HCT116 (cell line): ENCODE measurements at regions not wholly inside any gene's neighbourhood (a gene's known extent, or its start where the extent isn't known, plus 50 kb on each side); places are given as distances from the start of the nearest gene placed in this dataset.

Source experiments
- ATAC-seq: fragments of 200-7000 bp; cut with Tn5 transposase; 2 replicates; pipeline ENCODE4 v1.9.1; 2020; ENCODE audit warnings: mild to moderate bottlenecking, moderate library complexity
- BruUV-seq: library from RNA; stranded (reverse); fragments of 400-500 nt; replicated peaks from 2 replicates; lab custom pipeline; 2021; lab: Mats Ljungman, UMichigan
- CTCF ChIA-PET: fragments of 300-600 bp; sonication (Branson Sonifier 250); formaldehyde crosslinking; loops from one replicate; lab custom pipeline; 2021; ENCODE audit warnings: antibody characterized with exemption; lab: Charles Lee
- POLR2A ChIA-PET: fragments of 300-600, 350-600 bp; sonication (Branson Sonifier 250); formaldehyde crosslinking; loops from one replicate; lab custom pipeline; 2021; ENCODE audit warnings: antibody characterized with exemption; lab: Charles Lee
- RAD21 ChIA-PET, 2 experiments: fragments of 300-600 bp; sonication (Branson Sonifier 250); formaldehyde crosslinking; loops; one replicate each; lab custom pipeline; 2023; ENCODE audit warnings: low total read pairs in 2 of 2; ENCODE audit not compliant: uncharacterized antibody in 2 of 2, unreplicated experiment in 2 of 2, low non-redundant PET in 1 of 2; lab: Charles Lee
- DNase-seq: peaks from one replicate; pipeline ENCODE4 v3.0.0-alpha.2; 2010; ENCODE audit warnings: low read depth, low spot score
- H2AFZ ChIP-seq: fragments of 200-600 bp; shearing (Covaris generic), sonication (generic); 2 replicates; pipeline ENCODE4 v1.6.1; 2017; ENCODE audit warnings: low read depth, mixed run types, mixed read lengths, antibody characterized with exemption, low read length; ENCODE audit not compliant: poor library complexity, severe bottlenecking
- H3K27ac ChIP-seq: 2 replicates; pipeline ENCODE4 v1.5.1; 2012; ENCODE audit warnings: low read depth, low read length
- H3K27me3 ChIP-seq: fragments of 200-600 bp; sonication (generic); 2 replicates; pipeline ENCODE4 v1.6.1; 2016; ENCODE audit warnings: mixed run types, low read length, mixed read lengths; ENCODE audit not compliant: insufficient read depth
- H3K36me3 ChIP-seq, 2 experiments: fragments of 200-500 bp in 1 of 2; fragments of 200-600 bp in 1 of 2; sonication (Bioruptor generic) in 1 of 2; sonication (generic) in 1 of 2; 2 replicates each; pipeline versions ENCODE4 v1.5.1 to v1.6.1; 2014 to 2016; ENCODE audit warnings: low read length in 2 of 2, inconsistent platforms in 1 of 2, mixed read lengths in 1 of 2, mixed run types in 1 of 2; ENCODE audit not compliant: insufficient read depth in 2 of 2, control insufficient read depth in 1 of 2
- H3K4me1 ChIP-seq, 2 experiments: fragments of 200-600 bp in 1 of 2; sonication (generic) in 1 of 2; 2 replicates each; pipeline versions ENCODE4 v1.5.1 to v1.6.1; 2012 to 2017; ENCODE audit warnings: low read length in 2 of 2, inconsistent platforms in 1 of 2, mild to moderate bottlenecking in 1 of 2, mixed read lengths in 1 of 2, mixed run types in 1 of 2, moderate library complexity in 1 of 2; ENCODE audit not compliant: insufficient read depth in 2 of 2, control insufficient read depth in 1 of 2
- H3K4me2 ChIP-seq: fragments of 200-600 bp; sonication (generic); 2 replicates; pipeline ENCODE4 v1.6.1; 2017; ENCODE audit warnings: mixed run types, low read length, mixed read lengths
- H3K4me3 ChIP-seq, 2 experiments: fragments of 200-600 bp in 1 of 2; sonication (generic) in 1 of 2; replicated peaks in 1 of 2; 2 replicates each; pipeline ENCODE4 v1.5.1; 2011 to 2016; ENCODE audit warnings: low read length in 2 of 2, control low read depth in 1 of 2, low read depth in 1 of 2, mild to moderate bottlenecking in 1 of 2, mixed read lengths in 1 of 2, mixed run types in 1 of 2
- H3K79me2 ChIP-seq: fragments of 200-600 bp; sonication (generic); 2 replicates; pipeline ENCODE4 v1.6.1; 2017; ENCODE audit warnings: mild to moderate bottlenecking, mixed run types, low read length, moderate library complexity, mixed read lengths; ENCODE audit not compliant: insufficient read depth
- H3K9ac ChIP-seq: fragments of 200-600 bp; sonication (generic); 2 replicates; pipeline ENCODE4 v1.6.1; 2016; ENCODE audit warnings: low read length, mixed read lengths
- H3K9me2 ChIP-seq: fragments of 200-600 bp; sonication (generic), shearing (Covaris generic); 2 replicates; pipeline ENCODE4 v1.6.1; 2017; ENCODE audit warnings: mixed run types, mild to moderate bottlenecking, moderate library complexity; ENCODE audit not compliant: insufficient read depth
- H3K9me3 ChIP-seq, 2 experiments: fragments of 200-500 bp in 1 of 2; fragments of 200-600 bp in 1 of 2; sonication (Bioruptor generic) in 1 of 2; sonication (generic) in 1 of 2; 2 replicates each; pipeline ENCODE4 v1.6.1; 2014 to 2017; ENCODE audit warnings: low read length in 2 of 2, mixed read lengths in 2 of 2, inconsistent platforms in 1 of 2, low read depth in 1 of 2, mild to moderate bottlenecking in 1 of 2, mixed run types in 1 of 2, moderate library complexity in 1 of 2; ENCODE audit not compliant: control insufficient read depth in 1 of 2, insufficient read depth in 1 of 2
- H4K20me1 ChIP-seq: fragments of 200-600 bp; sonication (generic), shearing (Covaris generic); 2 replicates; pipeline ENCODE4 v1.6.1; 2017; ENCODE audit warnings: mixed run types, mild to moderate bottlenecking, moderate library complexity; ENCODE audit not compliant: insufficient read depth
- CBX3 ChIP-seq: IDR thresholded peaks from 2 replicates; pipeline ENCODE4 v1.6.1; 2012; ENCODE audit warnings: low read depth
- FOSL1 ChIP-seq: IDR thresholded peaks from 2 replicates; pipeline ENCODE4 v1.6.1; 2012; ENCODE audit warnings: low read depth
- JUND ChIP-seq: IDR thresholded peaks from 2 replicates; pipeline ENCODE4 v1.6.1; 2012
- SIN3A ChIP-seq: IDR thresholded peaks from 2 replicates; pipeline ENCODE4 v1.6.1; 2012; ENCODE audit warnings: low read depth
- ZFX ChIP-seq: fragments of 450-650 bp; IDR thresholded peaks from 2 replicates; pipeline ENCODE4 v1.6.1; 2017
- ZNF274 ChIP-seq: fragments of 200-500 bp; sonication (Bioruptor generic); IDR thresholded peaks from 2 replicates; pipeline ENCODE4 v1.6.1; 2014; ENCODE audit warnings: mild to moderate bottlenecking, low read depth, low read length, inconsistent platforms
- intact Hi-C: fragments of 100-400 bp; cut with micrococcal nuclease; formaldehyde crosslinking; loops from 2 replicates; pipeline ENCODE4 v1.10.0; 2022
- TF ChIP-seq, protein P1 (sequence below): IDR thresholded peaks from 2 replicates; pipeline ENCODE4 v1.6.1; 2012
- TF ChIP-seq, protein P2 (sequence below): IDR thresholded peaks from 2 replicates; pipeline ENCODE4 v1.6.1; 2012; ENCODE audit warnings: low read depth

DNA sequence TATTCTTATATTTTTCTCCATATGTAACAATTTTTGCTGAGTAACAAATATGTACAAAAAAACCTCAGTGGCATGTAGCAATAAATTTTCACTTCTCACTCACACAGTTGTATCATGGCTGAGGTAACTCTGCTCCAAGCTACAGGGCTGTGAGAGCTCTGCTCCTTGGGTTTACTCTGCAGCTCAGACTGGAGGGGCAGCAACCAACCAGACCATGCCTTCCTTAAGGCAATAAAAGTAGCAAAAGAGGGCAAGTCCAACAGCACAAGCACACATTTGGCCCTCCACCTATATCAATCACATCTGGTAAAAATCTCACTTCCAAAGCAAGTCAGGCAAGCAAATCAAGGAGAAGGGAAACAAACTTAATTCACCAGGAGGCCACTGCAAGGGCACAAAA lies 102.9 kb downstream of the CRPPA start:
- RAD21 ChIA-PET, result no interaction called here
- DNase-seq (no peak), ATAC-seq (peak; percentile 52)
- no peak overlapping the region for H2AFZ ChIP-seq
- peak overlapping the region; percentile 49 for H3K4me2 ChIP-seq
- no peaks in the 10 kb centered on the region for H3K36me3 ChIP-seq
- intact Hi-C loops, result no loop called here
- no peaks in the 10 kb centered on the region for H3K9me3 ChIP-seq
- no peaks in the 10 kb centered on the region for H3K79me2 ChIP-seq
- no peaks in the 10 kb centered on the region for H3K27me3 ChIP-seq
- TSS peak; percentile 91 for BruUV-seq
- POLR2A ChIA-PET, result no interaction called here
- CTCF ChIA-PET, result no interaction called here
- no peaks in the 10 kb centered on the region for H4K20me1 ChIP-seq
- H3K4me1 ChIP-seq, result peaks cover 19 to 23% of the 10 kb centered on the region in 2 experiments
- 0 out of 4 replicates have a peak overlapping the region, but pooled peaks of 1 of the 2 experiments have one; percentile 16 for H3K4me3 ChIP-seq
- peak overlapping the region; percentile 49; the same call in 1 of the 2 replicates for H3K27ac ChIP-seq
- TF ChIP-seq, protein P1, sequence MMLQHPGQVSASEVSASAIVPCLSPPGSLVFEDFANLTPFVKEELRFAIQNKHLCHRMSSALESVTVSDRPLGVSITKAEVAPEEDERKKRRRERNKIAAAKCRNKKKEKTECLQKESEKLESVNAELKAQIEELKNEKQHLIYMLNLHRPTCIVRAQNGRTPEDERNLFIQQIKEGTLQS, result no peak
- TF ChIP-seq ZNF274, result no peak
- no peak for TF ChIP-seq CBX3
- no peak for TF ChIP-seq JUND
- TF ChIP-seq FOSL1, result no peak
- no peaks in the 10 kb centered on the region for H3K9me2 ChIP-seq
- H3K9ac ChIP-seq, result no peak overlapping the region

DNA sequence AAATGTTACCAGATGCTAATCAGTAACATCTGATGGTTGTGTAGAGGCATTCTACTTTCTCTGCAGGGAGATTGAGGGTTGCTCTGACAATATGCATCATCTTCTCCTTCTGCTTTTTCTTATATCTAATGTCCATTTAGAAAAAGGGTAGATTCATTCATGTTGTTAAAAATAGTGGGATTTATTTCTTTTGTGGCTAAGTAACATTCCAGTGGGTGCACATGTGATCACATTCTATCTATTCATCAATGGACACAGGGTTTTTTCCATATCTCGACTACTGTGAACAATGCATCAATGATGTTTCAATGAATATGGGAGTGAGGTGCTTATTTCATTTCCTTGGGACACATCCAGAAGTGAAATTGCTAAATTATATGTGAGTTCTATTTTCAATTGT lies 103.9 kb downstream of the CRPPA start:
- Histone ChIP-seq H3K9ac (no peak overlapping the region), H3K9me3 (no peaks in the 10 kb centered on the region), H3K4me2 (no peak overlapping the region), H3K36me3 (no peaks in the 10 kb centered on the region), H4K20me1 (no peaks in the 10 kb centered on the region), H2AFZ (no peak overlapping the region), H3K27me3 (no peaks in the 10 kb centered on the region), H3K79me2 (no peaks in the 10 kb centered on the region), H3K9me2 (no peaks in the 10 kb centered on the region), H3K27ac (no peak overlapping the region), H3K4me3 (no peak overlapping the region), H3K4me1 (peaks cover 19 to 23% of the 10 kb centered on the region in 2 experiments)
- ChIA-PET POLR2A (no interaction called here), RAD21 (no interaction called here), CTCF (no interaction called here)
- ATAC-seq, result no peak
- BruUV-seq, result no TSS peak
- no peak for TF ChIP-seq SIN3A
- no peak for TF ChIP-seq ZFX
- TF ChIP-seq, protein P2, sequence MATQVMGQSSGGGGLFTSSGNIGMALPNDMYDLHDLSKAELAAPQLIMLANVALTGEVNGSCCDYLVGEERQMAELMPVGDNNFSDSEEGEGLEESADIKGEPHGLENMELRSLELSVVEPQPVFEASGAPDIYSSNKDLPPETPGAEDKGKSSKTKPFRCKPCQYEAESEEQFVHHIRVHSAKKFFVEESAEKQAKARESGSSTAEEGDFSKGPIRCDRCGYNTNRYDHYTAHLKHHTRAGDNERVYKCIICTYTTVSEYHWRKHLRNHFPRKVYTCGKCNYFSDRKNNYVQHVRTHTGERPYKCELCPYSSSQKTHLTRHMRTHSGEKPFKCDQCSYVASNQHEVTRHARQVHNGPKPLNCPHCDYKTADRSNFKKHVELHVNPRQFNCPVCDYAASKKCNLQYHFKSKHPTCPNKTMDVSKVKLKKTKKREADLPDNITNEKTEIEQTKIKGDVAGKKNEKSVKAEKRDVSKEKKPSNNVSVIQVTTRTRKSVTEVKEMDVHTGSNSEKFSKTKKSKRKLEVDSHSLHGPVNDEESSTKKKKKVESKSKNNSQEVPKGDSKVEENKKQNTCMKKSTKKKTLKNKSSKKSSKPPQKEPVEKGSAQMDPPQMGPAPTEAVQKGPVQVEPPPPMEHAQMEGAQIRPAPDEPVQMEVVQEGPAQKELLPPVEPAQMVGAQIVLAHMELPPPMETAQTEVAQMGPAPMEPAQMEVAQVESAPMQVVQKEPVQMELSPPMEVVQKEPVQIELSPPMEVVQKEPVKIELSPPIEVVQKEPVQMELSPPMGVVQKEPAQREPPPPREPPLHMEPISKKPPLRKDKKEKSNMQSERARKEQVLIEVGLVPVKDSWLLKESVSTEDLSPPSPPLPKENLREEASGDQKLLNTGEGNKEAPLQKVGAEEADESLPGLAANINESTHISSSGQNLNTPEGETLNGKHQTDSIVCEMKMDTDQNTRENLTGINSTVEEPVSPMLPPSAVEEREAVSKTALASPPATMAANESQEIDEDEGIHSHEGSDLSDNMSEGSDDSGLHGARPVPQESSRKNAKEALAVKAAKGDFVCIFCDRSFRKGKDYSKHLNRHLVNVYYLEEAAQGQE, result no peak
- intact Hi-C loops, result no loop called here
- DNase-seq, result no peak
